ENCODE measurements at regions not wholly inside any gene's neighbourhood (a gene's known extent, or its start where the extent isn't known, plus 50 kb on each side); places are given as distances from the start of the nearest gene placed in this dataset.
"Not testable (repeated sequence)": the region's sequence is repeated elsewhere in the genome, so short reads cannot be mapped to it uniquely, and the experiment has no call there.

DNA sequence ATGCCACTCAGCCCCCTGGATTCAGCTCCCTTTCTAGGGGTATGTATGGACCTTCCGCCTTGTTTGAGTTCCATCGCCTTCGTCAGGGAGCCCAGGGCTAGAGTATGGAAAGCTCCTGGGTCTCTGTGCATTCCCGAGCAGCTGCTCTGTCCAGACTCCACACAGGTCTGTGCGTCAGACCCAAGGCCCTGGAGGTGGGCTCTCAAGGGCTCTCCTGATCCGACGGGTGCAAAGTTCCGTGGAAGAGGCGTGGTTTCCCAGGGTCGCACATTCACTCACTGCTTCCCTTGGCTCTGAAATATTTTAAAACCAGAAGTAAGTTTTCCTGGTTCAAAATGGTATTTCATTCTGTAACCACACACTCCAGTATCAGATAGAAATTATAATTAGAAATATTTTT is 863.2 kb downstream of the TRIML1 start:
- Histone ChIP-seq H2AFZ (ENCODE audit: low read length) (no peak overlapping the region), H3K4ac (ENCODE audit: low read length) (no peak overlapping the region), H3K27ac (replicated peaks; ENCODE audit: low read length) (no peak overlapping the region), H3K23ac (ENCODE audit: low read depth, low read length, poor library complexity) (no peak overlapping the region), H2BK12ac (ENCODE audit: low read length) (no peak overlapping the region), H3K4me2 (ENCODE audit: insufficient read depth, low read length, poor library complexity, severe bottlenecking) (no peak overlapping the region), H3K79me1 (ENCODE audit: low read depth, low read length) (no peaks in the 10 kb centered on the region), H2BK5ac (ENCODE audit: low read length) (no peak overlapping the region), H3K14ac (ENCODE audit: low read length) (no peak overlapping the region), H4K91ac (ENCODE audit: low read depth, low read length, poor library complexity) (no peak overlapping the region), H3K27me3 (ENCODE audit: control insufficient read depth in 3 of 3, insufficient read depth in 3 of 3, low read depth in 1 of 3, low read length in 3 of 3) (no peaks in the 10 kb centered on the region), H3K4me3 (ENCODE audit: low read length in 2 of 2) (no peak overlapping the region), H2BK120ac (ENCODE audit: low read depth, low read length) (no peak overlapping the region), H2BK15ac (ENCODE audit: low read length) (no peak overlapping the region), H2AK5ac (ENCODE audit: low read depth, low read length) (peak overlapping the region; percentile 20), H3K36me3 (replicated peaks in 1 of 2; ENCODE audit: control insufficient read depth in 2 of 2, insufficient read depth in 2 of 2, low read length in 2 of 2) (no peaks in the 10 kb centered on the region), H3K18ac (ENCODE audit: low read length) (no peak overlapping the region), H3K4me1 (ENCODE audit: control insufficient read depth in 2 of 2, insufficient read depth in 1 of 2, low read depth in 1 of 2, low read length in 2 of 2) (no peaks in the 10 kb centered on the region), H4K8ac (ENCODE audit: low read depth, low read length) (no peak overlapping the region), H3K9ac (ENCODE audit: low read depth, low read length, poor library complexity) (no peak overlapping the region), H3K9me3 (replicated peaks in 1 of 2; ENCODE audit: control insufficient read depth in 2 of 2, insufficient read depth in 1 of 2, low read depth in 1 of 2, low read length in 2 of 2) (peaks cover 0 to 5% of the 10 kb centered on the region in 2 donors)
- no peak for DNase-seq (ENCODE audit: low spot score)
- WGBS, 2 donors (ENCODE audit: extremely low coverage in 2 of 2, insufficient read length in 2 of 2, insufficient replicate concordance in 1 of 2): no CpG with 5 or more reads among the region's 10 CpGs

DNA sequence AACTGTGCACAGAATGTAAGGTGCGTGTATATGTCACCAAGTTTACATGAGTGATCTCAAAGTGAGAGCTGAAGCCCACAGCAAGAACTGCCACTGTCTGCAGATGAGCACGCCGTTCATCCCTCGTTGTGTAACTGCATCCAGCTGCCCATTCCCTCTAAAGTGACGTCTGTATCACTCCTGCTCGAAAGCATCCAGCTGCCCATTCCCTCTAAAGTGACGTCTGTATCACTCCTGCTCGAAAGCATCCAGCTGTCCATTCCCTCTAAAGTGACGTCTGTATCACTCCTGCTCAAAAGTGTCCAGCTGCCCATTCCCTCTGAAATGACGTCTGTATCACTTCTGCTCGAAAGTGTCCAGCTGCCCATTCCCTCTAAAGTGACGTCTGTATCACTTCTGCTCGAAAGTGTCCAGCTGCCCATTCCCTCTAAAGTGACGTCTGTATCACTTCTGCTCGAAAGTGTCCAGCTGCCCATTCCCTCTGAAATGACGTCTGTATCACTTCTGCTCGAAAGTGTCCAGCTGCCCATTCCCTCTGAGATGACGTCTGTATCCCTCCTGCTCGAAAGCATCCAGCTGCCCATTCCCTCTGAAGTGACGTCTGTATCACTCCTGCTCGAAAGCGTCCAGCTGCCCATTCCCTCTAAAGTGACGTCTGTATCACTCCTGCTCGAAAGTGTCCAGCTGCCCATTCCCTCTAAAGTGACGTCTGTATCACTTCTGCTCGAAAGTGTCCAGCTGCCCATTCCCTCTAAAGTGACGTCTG is 871.4 kb downstream of the TRIML1 start:
- H3K18ac ChIP-seq (ENCODE audit: low read length); H3K36me3 ChIP-seq (replicated peaks in 1 of 2; ENCODE audit: control insufficient read depth in 2 of 2, insufficient read depth in 2 of 2, low read length in 2 of 2); H3K4me1 ChIP-seq (ENCODE audit: control insufficient read depth in 2 of 2, insufficient read depth in 1 of 2, low read depth in 1 of 2, low read length in 2 of 2); H3K79me1 ChIP-seq (ENCODE audit: low read depth, low read length); H3K4me3 ChIP-seq (ENCODE audit: low read length in 2 of 2); H2AFZ ChIP-seq (ENCODE audit: low read length); H3K4ac ChIP-seq (ENCODE audit: low read length); H3K4me2 ChIP-seq (ENCODE audit: insufficient read depth, low read length, poor library complexity, severe bottlenecking); H2AK5ac ChIP-seq (ENCODE audit: low read depth, low read length); H2BK12ac ChIP-seq (ENCODE audit: low read length); DNase-seq (ENCODE audit: low spot score); H3K27me3 ChIP-seq (ENCODE audit: control insufficient read depth in 3 of 3, insufficient read depth in 3 of 3, low read depth in 1 of 3, low read length in 3 of 3); H3K9ac ChIP-seq (ENCODE audit: low read depth, low read length, poor library complexity); H3K23ac ChIP-seq (ENCODE audit: low read depth, low read length, poor library complexity); H4K91ac ChIP-seq (ENCODE audit: low read depth, low read length, poor library complexity); H3K27ac ChIP-seq (replicated peaks; ENCODE audit: low read length); H2BK5ac ChIP-seq (ENCODE audit: low read length); H3K9me3 ChIP-seq (replicated peaks in 1 of 2; ENCODE audit: control insufficient read depth in 2 of 2, insufficient read depth in 1 of 2, low read depth in 1 of 2, low read length in 2 of 2); H4K8ac ChIP-seq (ENCODE audit: low read depth, low read length); H3K14ac ChIP-seq (ENCODE audit: low read length); H2BK15ac ChIP-seq (ENCODE audit: low read length); H2BK120ac ChIP-seq (ENCODE audit: low read depth, low read length): not testable (repeated sequence)
- no CpG with 5 or more reads among the region's 27 CpGs for WGBS, 2 donors (ENCODE audit: extremely low coverage in 2 of 2, insufficient read length in 2 of 2, insufficient replicate concordance in 1 of 2)

DNA sequence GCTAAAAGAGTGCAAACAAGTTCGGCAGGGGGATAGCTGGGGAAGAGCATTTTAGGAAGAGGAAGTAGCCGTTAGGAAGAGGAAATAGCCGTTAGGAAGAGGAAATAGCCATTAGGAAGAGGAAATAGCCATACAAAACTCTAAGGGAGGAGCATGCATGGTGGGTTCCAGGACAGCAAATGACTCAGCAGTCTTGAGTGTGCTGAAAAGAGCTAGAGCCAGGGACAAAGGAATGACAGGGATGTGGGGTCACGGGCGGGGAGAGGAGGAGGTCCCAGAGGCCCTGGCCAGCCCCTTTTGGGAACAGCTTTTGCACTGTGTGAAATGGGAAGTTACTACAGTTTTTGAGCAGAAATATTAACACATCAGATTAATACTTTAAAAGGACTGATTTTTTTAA is 882.6 kb downstream of the TRIML1 start:
- no peaks in the 10 kb centered on the region for H3K79me1 ChIP-seq (ENCODE audit: low read depth, low read length)

DNA sequence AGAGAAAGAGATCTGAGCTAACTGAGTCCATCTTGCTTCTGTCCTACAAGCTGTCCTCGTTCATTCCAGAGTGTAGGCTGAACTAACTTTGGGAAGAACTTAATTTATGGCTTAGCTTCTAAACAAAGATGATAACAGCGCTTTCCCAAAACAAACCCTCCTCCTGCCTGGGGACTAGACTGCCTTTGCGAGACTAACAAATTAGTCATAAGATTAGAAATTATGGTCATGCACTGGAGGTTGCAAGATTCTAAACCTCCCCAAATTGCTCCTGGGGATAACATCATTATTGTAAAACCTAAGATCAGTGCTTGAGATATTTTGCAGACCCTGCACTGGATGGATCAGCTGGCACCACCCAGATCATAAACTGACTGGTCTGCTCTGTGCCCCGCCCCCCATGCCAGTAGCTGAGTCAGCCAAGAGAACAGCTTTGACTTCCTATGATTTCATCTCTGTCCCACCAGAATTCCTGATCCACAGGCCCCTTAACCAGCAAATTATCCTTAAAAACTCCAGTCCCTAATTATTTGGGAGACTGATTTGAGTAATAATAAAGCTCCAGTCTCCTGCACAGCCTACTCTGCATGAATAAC is 883.3 kb downstream of the TRIML1 start:
- no peak for DNase-seq (ENCODE audit: low spot score)
- Histone ChIP-seq H3K23ac (ENCODE audit: low read depth, low read length, poor library complexity) (no peak overlapping the region), H3K14ac (ENCODE audit: low read length) (no peak overlapping the region), H3K27ac (replicated peaks; ENCODE audit: low read length) (no peak overlapping the region), H2AK5ac (ENCODE audit: low read depth, low read length) (no peak overlapping the region), H4K8ac (ENCODE audit: low read depth, low read length) (no peak overlapping the region), H3K9ac (ENCODE audit: low read depth, low read length, poor library complexity) (no peak overlapping the region), H2AFZ (ENCODE audit: low read length) (no peak overlapping the region), H3K4ac (ENCODE audit: low read length) (no peak overlapping the region), H2BK120ac (ENCODE audit: low read depth, low read length) (no peak overlapping the region), H3K4me3 (ENCODE audit: low read length in 2 of 2) (no peak overlapping the region), H3K27me3 (ENCODE audit: control insufficient read depth in 3 of 3, insufficient read depth in 3 of 3, low read depth in 1 of 3, low read length in 3 of 3) (no peaks in the 10 kb centered on the region), H2BK5ac (ENCODE audit: low read length) (no peak overlapping the region), H3K4me2 (ENCODE audit: insufficient read depth, low read length, poor library complexity, severe bottlenecking) (no peak overlapping the region), H2BK15ac (ENCODE audit: low read length) (no peak overlapping the region), H3K4me1 (ENCODE audit: control insufficient read depth in 2 of 2, insufficient read depth in 1 of 2, low read depth in 1 of 2, low read length in 2 of 2) (no peaks in the 10 kb centered on the region), H3K9me3 (replicated peaks in 1 of 2; ENCODE audit: control insufficient read depth in 2 of 2, insufficient read depth in 1 of 2, low read depth in 1 of 2, low read length in 2 of 2) (no peaks in the 10 kb centered on the region), H2BK12ac (ENCODE audit: low read length) (no peak overlapping the region), H3K18ac (ENCODE audit: low read length) (no peak overlapping the region), H3K79me1 (ENCODE audit: low read depth, low read length) (no peaks in the 10 kb centered on the region), H3K36me3 (replicated peaks in 1 of 2; ENCODE audit: control insufficient read depth in 2 of 2, insufficient read depth in 2 of 2, low read length in 2 of 2) (no peaks in the 10 kb centered on the region), H4K91ac (ENCODE audit: low read depth, low read length, poor library complexity) (no peak overlapping the region)
- WGBS, 2 donors (ENCODE audit: extremely low coverage in 2 of 2, insufficient read length in 2 of 2, insufficient replicate concordance in 1 of 2): no CpG with 5 or more reads among the region's 4 CpGs

More for the DNA sequence above, 882.6 kb downstream of the TRIML1 start:
- H3K9ac ChIP-seq (ENCODE audit: low read depth, low read length, poor library complexity): no peak overlapping the region
- H2BK120ac ChIP-seq (ENCODE audit: low read depth, low read length): no peak overlapping the region
- no peak overlapping the region for H3K4me2 ChIP-seq (ENCODE audit: insufficient read depth, low read length, poor library complexity, severe bottlenecking)
- no peak overlapping the region for H4K91ac ChIP-seq (ENCODE audit: low read depth, low read length, poor library complexity)
- no CpG with 5 or more reads among the region's 5 CpGs for WGBS, 2 donors (ENCODE audit: extremely low coverage in 2 of 2, insufficient read length in 2 of 2, insufficient replicate concordance in 1 of 2)
- H2AFZ ChIP-seq (ENCODE audit: low read length): peak overlapping the region; percentile 8
- no peak overlapping the region for H3K4ac ChIP-seq (ENCODE audit: low read length)
- H2AK5ac ChIP-seq (ENCODE audit: low read depth, low read length): no peak overlapping the region
- no peak overlapping the region for H4K8ac ChIP-seq (ENCODE audit: low read depth, low read length)
- no peaks in the 10 kb centered on the region for H3K36me3 ChIP-seq (replicated peaks in 1 of 2; ENCODE audit: control insufficient read depth in 2 of 2, insufficient read depth in 2 of 2, low read length in 2 of 2)
- no peak overlapping the region for H3K4me3 ChIP-seq (ENCODE audit: low read length in 2 of 2)
- H2BK5ac ChIP-seq (ENCODE audit: low read length): no peak overlapping the region
- no peak overlapping the region for H2BK15ac ChIP-seq (ENCODE audit: low read length)
- no peak overlapping the region for H3K27ac ChIP-seq (replicated peaks; ENCODE audit: low read length)
- H3K23ac ChIP-seq (ENCODE audit: low read depth, low read length, poor library complexity): no peak overlapping the region
- no peak for DNase-seq (ENCODE audit: low spot score)
- H3K14ac ChIP-seq (ENCODE audit: low read length): no peak overlapping the region
- H3K4me1 ChIP-seq (ENCODE audit: control insufficient read depth in 2 of 2, insufficient read depth in 1 of 2, low read depth in 1 of 2, low read length in 2 of 2): no peaks in the 10 kb centered on the region
- no peaks in the 10 kb centered on the region for H3K9me3 ChIP-seq (replicated peaks in 1 of 2; ENCODE audit: control insufficient read depth in 2 of 2, insufficient read depth in 1 of 2, low read depth in 1 of 2, low read length in 2 of 2)
- no peak overlapping the region for H3K18ac ChIP-seq (ENCODE audit: low read length)
- H3K27me3 ChIP-seq (ENCODE audit: control insufficient read depth in 3 of 3, insufficient read depth in 3 of 3, low read depth in 1 of 3, low read length in 3 of 3): no peaks in the 10 kb centered on the region
- H2BK12ac ChIP-seq (ENCODE audit: low read length): no peak overlapping the region

Data from neuronal stem cell (in vitro differentiated cells).